GM10266 (cell line): ENCODE measurements at regions not wholly inside any gene's neighbourhood (a gene's known extent, or its start where the extent isn't known, plus 50 kb on each side); places are given as distances from the start of the nearest gene placed in this dataset.

Experiments
- DNase-seq: peaks from one replicate; pipeline ENCODE4 v3.0.0; 2012; ENCODE audit errors: extremely low spot score
- CTCF ChIP-seq: IDR thresholded peaks from 2 replicates; pipeline ENCODE4 v1.5.1; 2012; ENCODE audit warnings: mild to moderate bottlenecking, low read depth; ENCODE audit not compliant: control insufficient read depth, insufficient read depth; ENCODE audit errors: missing control alignments

- TF ChIP-seq CTCF, result no peak
- DNase-seq, result no peak
Measured at GRCh38 chr4:137249112-137249511, 283.2 kb downstream of the PCDH18 start.

- TF ChIP-seq CTCF, result no peak
- DNase-seq, result no peak
Measured at GRCh38 chr4:137238456-137239162, 293.7 kb downstream of the PCDH18 start.

- no peak for DNase-seq
- TF ChIP-seq CTCF, result no peak
Measured at GRCh38 chr4:137226900-137227299, 305.4 kb downstream of the PCDH18 start.

- no peak for TF ChIP-seq CTCF
Measured at GRCh38 chr4:137226221-137226620, 306.1 kb downstream of the PCDH18 start.

GRCh38 chr4:137213372-137214173 is 318.7 kb downstream of the PCDH18 start:
- no peak for DNase-seq
- no peak for TF ChIP-seq CTCF

More at GRCh38 chr4:137226221-137226620, 306.1 kb downstream of the PCDH18 start:
- DNase-seq, result no peak

GRCh38 chr4:137212601-137213000 is 319.7 kb downstream of the PCDH18 start:
- TF ChIP-seq CTCF, result no peak
- DNase-seq, result no peak

GRCh38 chr4:137209240-137209639 is 323.1 kb downstream of the PCDH18 start:
- no peak for TF ChIP-seq CTCF
- DNase-seq, result no peak
